ENCODE measurements at regions not wholly inside any gene's neighbourhood (a gene's known extent, or its start where the extent isn't known, plus 50 kb on each side); places are given as distances from the start of the nearest gene placed in this dataset.

DNA sequence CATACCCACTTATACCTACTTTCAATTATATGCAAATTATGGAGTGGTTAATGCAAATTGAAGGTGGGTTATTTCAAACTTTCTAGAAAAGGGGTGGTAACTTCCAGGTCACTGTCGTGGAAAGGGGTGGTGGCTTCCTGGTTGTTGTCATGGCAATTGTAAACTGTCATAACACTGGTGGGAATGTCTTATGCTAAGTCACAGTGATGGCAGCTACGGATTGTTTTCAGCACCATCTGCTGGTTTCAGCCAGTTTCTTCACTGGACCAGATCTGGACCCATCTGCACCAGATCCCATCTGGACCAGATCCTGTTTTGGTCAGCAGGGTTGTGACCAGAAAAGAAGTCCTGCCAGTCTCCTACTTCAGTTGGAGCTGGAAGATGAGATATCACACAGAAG, 1469.3 kb downstream of the AACS start:
- intact Hi-C loops (cut with micrococcal nuclease), result no loop called here
- TF ChIP-seq, protein P1, sequence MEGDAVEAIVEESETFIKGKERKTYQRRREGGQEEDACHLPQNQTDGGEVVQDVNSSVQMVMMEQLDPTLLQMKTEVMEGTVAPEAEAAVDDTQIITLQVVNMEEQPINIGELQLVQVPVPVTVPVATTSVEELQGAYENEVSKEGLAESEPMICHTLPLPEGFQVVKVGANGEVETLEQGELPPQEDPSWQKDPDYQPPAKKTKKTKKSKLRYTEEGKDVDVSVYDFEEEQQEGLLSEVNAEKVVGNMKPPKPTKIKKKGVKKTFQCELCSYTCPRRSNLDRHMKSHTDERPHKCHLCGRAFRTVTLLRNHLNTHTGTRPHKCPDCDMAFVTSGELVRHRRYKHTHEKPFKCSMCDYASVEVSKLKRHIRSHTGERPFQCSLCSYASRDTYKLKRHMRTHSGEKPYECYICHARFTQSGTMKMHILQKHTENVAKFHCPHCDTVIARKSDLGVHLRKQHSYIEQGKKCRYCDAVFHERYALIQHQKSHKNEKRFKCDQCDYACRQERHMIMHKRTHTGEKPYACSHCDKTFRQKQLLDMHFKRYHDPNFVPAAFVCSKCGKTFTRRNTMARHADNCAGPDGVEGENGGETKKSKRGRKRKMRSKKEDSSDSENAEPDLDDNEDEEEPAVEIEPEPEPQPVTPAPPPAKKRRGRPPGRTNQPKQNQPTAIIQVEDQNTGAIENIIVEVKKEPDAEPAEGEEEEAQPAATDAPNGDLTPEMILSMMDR (IDR thresholded peaks at IDR 0.05), result no peak
- CTCF ChIA-PET, result no interaction called here
- H3K9me3 Mint-ChIP-seq, result no peaks in the 10 kb centered on the region
- H3K36me3 Mint-ChIP-seq (ENCODE audit: low read depth), result no peaks in the 10 kb centered on the region
- POLR2A ChIA-PET, result no interaction called here
- H3K4me1 Mint-ChIP-seq, result no peaks in the 10 kb centered on the region
- ATAC-seq (ENCODE audit: low read depth) (no peak), DNase-seq (no peak)
- H3K27ac Mint-ChIP-seq, result no peak overlapping the region
- no peaks in the 10 kb centered on the region for H3K27me3 Mint-ChIP-seq
- H3K4me3 Mint-ChIP-seq, result no peak overlapping the region

GRCh38 chr12:126534942-126535341, 1469.7 kb downstream of the AACS start:
- TF ChIP-seq, protein P1 (IDR thresholded peaks at IDR 0.05), result no peak
- intact Hi-C loops (cut with micrococcal nuclease), result no loop called here
- Mint-ChIP-seq H3K27me3 (no peaks in the 10 kb centered on the region), H3K9me3 (no peaks in the 10 kb centered on the region), H3K4me1 (no peaks in the 10 kb centered on the region), H3K27ac (no peak overlapping the region), H3K36me3 (ENCODE audit: low read depth) (no peaks in the 10 kb centered on the region), H3K4me3 (no peak overlapping the region)
- ATAC-seq (ENCODE audit: low read depth) (no peak), DNase-seq (no peak)
- CTCF ChIA-PET, result no interaction called here
- POLR2A ChIA-PET, result no interaction called here

DNA sequence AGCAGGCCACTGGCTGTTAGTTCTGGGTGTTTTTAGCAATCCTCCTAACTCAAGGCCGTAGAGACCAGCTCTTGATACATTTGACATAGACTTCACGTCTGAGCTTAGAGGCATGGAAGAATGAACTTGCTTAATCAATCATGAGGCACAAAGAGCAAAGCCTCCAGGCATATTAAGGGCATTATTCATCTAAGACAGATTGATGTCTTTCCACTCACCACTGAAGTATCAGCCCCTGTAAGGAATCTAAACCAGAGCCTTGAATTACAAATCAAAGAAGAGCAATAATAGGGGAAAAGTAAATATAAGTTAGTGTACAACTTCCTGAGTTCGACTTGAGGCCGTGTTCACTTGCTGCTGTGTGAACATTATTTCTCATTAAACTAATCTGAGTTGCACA, 1470.7 kb downstream of the AACS start:
- ChIA-PET CTCF (no interaction called here), POLR2A (no interaction called here)
- H3K36me3 Mint-ChIP-seq (ENCODE audit: low read depth), result no peaks in the 10 kb centered on the region
- H3K27ac Mint-ChIP-seq, result no peak overlapping the region
- intact Hi-C loops (cut with micrococcal nuclease), result no loop called here
- ATAC-seq (ENCODE audit: low read depth) (no peak), DNase-seq (no peak)
- TF ChIP-seq, protein P1 (IDR thresholded peaks at IDR 0.05), result no peak
- H3K27me3 Mint-ChIP-seq, result no peaks in the 10 kb centered on the region
- peaks cover 4% of the 10 kb centered on the region for H3K9me3 Mint-ChIP-seq
- no peak overlapping the region for H3K4me3 Mint-ChIP-seq
- H3K4me1 Mint-ChIP-seq, result no peaks in the 10 kb centered on the region

GRCh38 chr12:126537961-126538530, 1472.8 kb downstream of the AACS start:
- ChIA-PET CTCF (no interaction called here), POLR2A (no interaction called here)
- DNase-seq (no peak), ATAC-seq (ENCODE audit: low read depth) (no peak)
- Mint-ChIP-seq H3K27me3 (no peaks in the 10 kb centered on the region), H3K4me1 (no peaks in the 10 kb centered on the region), H3K36me3 (ENCODE audit: low read depth) (no peaks in the 10 kb centered on the region), H3K4me3 (no peak overlapping the region), H3K27ac (no peak overlapping the region), H3K9me3 (peaks cover 5% of the 10 kb centered on the region)
- intact Hi-C loops (cut with micrococcal nuclease), result no loop called here
- TF ChIP-seq, protein P1 (IDR thresholded peaks at IDR 0.05), result no peak

DNA sequence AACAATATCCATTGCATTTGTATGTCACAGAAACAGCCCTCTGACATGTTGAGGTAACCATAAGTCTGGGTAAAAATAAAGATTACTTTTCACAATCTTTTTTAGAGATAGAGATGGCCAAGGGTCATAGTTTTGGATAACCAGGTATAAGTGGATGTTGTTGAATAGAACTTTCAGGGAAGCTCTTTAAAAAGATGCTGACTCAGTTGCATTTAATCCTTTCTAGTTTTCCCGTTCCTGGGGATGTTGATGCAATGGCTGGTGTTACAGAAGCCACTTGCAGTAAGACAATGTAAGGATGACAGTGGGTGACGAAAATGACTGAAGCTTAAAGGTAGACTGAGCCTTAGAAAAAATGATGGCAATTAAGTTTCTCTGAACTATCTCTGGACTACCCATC, 1473.7 kb downstream of the AACS start:
- Mint-ChIP-seq H3K27ac (no peak overlapping the region), H3K4me3 (no peak overlapping the region), H3K36me3 (ENCODE audit: low read depth) (no peaks in the 10 kb centered on the region), H3K4me1 (no peaks in the 10 kb centered on the region), H3K9me3 (peaks cover 5% of the 10 kb centered on the region), H3K27me3 (no peaks in the 10 kb centered on the region)
- ATAC-seq (ENCODE audit: low read depth) (no peak), DNase-seq (no peak)
- CTCF ChIA-PET, result no interaction called here
- intact Hi-C loops (cut with micrococcal nuclease), result no loop called here
- TF ChIP-seq, protein P1 (IDR thresholded peaks at IDR 0.05), result no peak
- POLR2A ChIA-PET, result no interaction called here

Measured in activated B cell treated with CpG ODN at 0.5 μM for 24 hours (primary cell).